ENCODE measurements at regions not wholly inside any gene's neighbourhood (a gene's known extent, or its start where the extent isn't known, plus 50 kb on each side); places are given as distances from the start of the nearest gene placed in this dataset.

- TF ChIP-seq EP300 (IDR thresholded peaks at IDR 0.05) (no peak), POLR2A (IDR thresholded peaks at IDR 0.05) (no peak)
Observed at GRCh38 chr13:85565652-85566051, 233.6 kb downstream of the SLITRK6 start.
